ENCODE measurements at regions not wholly inside any gene's neighbourhood (a gene's known extent, or its start where the extent isn't known, plus 50 kb on each side); places are given as distances from the start of the nearest gene placed in this dataset.

- H3K9ac ChIP-seq (ENCODE audit: low read depth, low read length) = no peak overlapping the region
- no peak overlapping the region for H3K4me3 ChIP-seq (ENCODE audit: low read depth, low read length)
- no peaks in the 10 kb centered on the region for H3K36me3 ChIP-seq (ENCODE audit: control insufficient read depth, insufficient read depth, low read length)
- H3K9me3 ChIP-seq (ENCODE audit: control insufficient read depth, insufficient read depth, low read length) = no peaks in the 10 kb centered on the region
- peaks cover 24% of the 10 kb centered on the region for H3K4me1 ChIP-seq (ENCODE audit: control insufficient read depth, insufficient read depth, low read length)
- no peaks in the 10 kb centered on the region for H3K27me3 ChIP-seq (ENCODE audit: control insufficient read depth, insufficient read depth, low read length)
Measured at GRCh38 chr1:201589186-201589585, 50.3 kb downstream of the NAV1 start.

GRCh38 chr1:201590474-201590873 lies 51.5 kb downstream of the NAV1 start:
- H3K4me3 ChIP-seq (ENCODE audit: low read depth, low read length) = no peak overlapping the region
- H3K9me3 ChIP-seq (ENCODE audit: control insufficient read depth, insufficient read depth, low read length) = no peaks in the 10 kb centered on the region
- no peak overlapping the region for H3K9ac ChIP-seq (ENCODE audit: low read depth, low read length)
- no peaks in the 10 kb centered on the region for H3K27me3 ChIP-seq (ENCODE audit: control insufficient read depth, insufficient read depth, low read length)
- H3K36me3 ChIP-seq (ENCODE audit: control insufficient read depth, insufficient read depth, low read length) = no peaks in the 10 kb centered on the region
- H3K4me1 ChIP-seq (ENCODE audit: control insufficient read depth, insufficient read depth, low read length) = peaks cover 30% of the 10 kb centered on the region

- H3K27me3 ChIP-seq (ENCODE audit: control insufficient read depth, insufficient read depth, low read length) = no peaks in the 10 kb centered on the region
- H3K36me3 ChIP-seq (ENCODE audit: control insufficient read depth, insufficient read depth, low read length) = no peaks in the 10 kb centered on the region
- no peaks in the 10 kb centered on the region for H3K9me3 ChIP-seq (ENCODE audit: control insufficient read depth, insufficient read depth, low read length)
- peak overlapping the region; percentile 9 for H3K9ac ChIP-seq (ENCODE audit: low read depth, low read length)
- peaks cover 30% of the 10 kb centered on the region for H3K4me1 ChIP-seq (ENCODE audit: control insufficient read depth, insufficient read depth, low read length)
- no peak overlapping the region for H3K4me3 ChIP-seq (ENCODE audit: low read depth, low read length)
Measured at GRCh38 chr1:201591348-201591747, 52.4 kb downstream of the NAV1 start.

- no peak overlapping the region for H3K9ac ChIP-seq (ENCODE audit: low read depth, low read length)
- peak overlapping the region; percentile 0 for H3K4me3 ChIP-seq (ENCODE audit: low read depth, low read length)
- no peaks in the 10 kb centered on the region for H3K27me3 ChIP-seq (ENCODE audit: control insufficient read depth, insufficient read depth, low read length)
- H3K4me1 ChIP-seq (ENCODE audit: control insufficient read depth, insufficient read depth, low read length) = peaks cover 30% of the 10 kb centered on the region
- no peaks in the 10 kb centered on the region for H3K36me3 ChIP-seq (ENCODE audit: control insufficient read depth, insufficient read depth, low read length)
- H3K9me3 ChIP-seq (ENCODE audit: control insufficient read depth, insufficient read depth, low read length) = no peaks in the 10 kb centered on the region
Measured at GRCh38 chr1:201591981-201592380, 53.1 kb downstream of the NAV1 start.

GRCh38 chr1:201593200-201593921 lies 54.4 kb downstream of the NAV1 start:
- H3K9ac ChIP-seq (ENCODE audit: low read depth, low read length) = no peak overlapping the region
- H3K36me3 ChIP-seq (ENCODE audit: control insufficient read depth, insufficient read depth, low read length) = no peaks in the 10 kb centered on the region

GRCh38 chr1:201594575-201595245 lies 55.8 kb downstream of the NAV1 start:
- no peak overlapping the region for H3K9ac ChIP-seq (ENCODE audit: low read depth, low read length)
- no peak overlapping the region for H3K4me3 ChIP-seq (ENCODE audit: low read depth, low read length)
- H3K36me3 ChIP-seq (ENCODE audit: control insufficient read depth, insufficient read depth, low read length) = no peaks in the 10 kb centered on the region
- peaks cover 30% of the 10 kb centered on the region for H3K4me1 ChIP-seq (ENCODE audit: control insufficient read depth, insufficient read depth, low read length)
- no peaks in the 10 kb centered on the region for H3K9me3 ChIP-seq (ENCODE audit: control insufficient read depth, insufficient read depth, low read length)
- H3K27me3 ChIP-seq (ENCODE audit: control insufficient read depth, insufficient read depth, low read length) = no peaks in the 10 kb centered on the region

More at GRCh38 chr1:201593200-201593921, 54.4 kb downstream of the NAV1 start:
- H3K4me1 ChIP-seq (ENCODE audit: control insufficient read depth, insufficient read depth, low read length) = peaks cover 30% of the 10 kb centered on the region
- no peaks in the 10 kb centered on the region for H3K9me3 ChIP-seq (ENCODE audit: control insufficient read depth, insufficient read depth, low read length)
- no peaks in the 10 kb centered on the region for H3K27me3 ChIP-seq (ENCODE audit: control insufficient read depth, insufficient read depth, low read length)
- H3K4me3 ChIP-seq (ENCODE audit: low read depth, low read length) = no peak overlapping the region

GRCh38 chr1:201595381-201595780 lies 56.5 kb downstream of the NAV1 start:
- Histone ChIP-seq H3K4me1 (ENCODE audit: control insufficient read depth, insufficient read depth, low read length) (peaks cover 30% of the 10 kb centered on the region), H3K9ac (ENCODE audit: low read depth, low read length) (no peak overlapping the region), H3K4me3 (ENCODE audit: low read depth, low read length) (no peak overlapping the region), H3K9me3 (ENCODE audit: control insufficient read depth, insufficient read depth, low read length) (no peaks in the 10 kb centered on the region), H3K36me3 (ENCODE audit: control insufficient read depth, insufficient read depth, low read length) (no peaks in the 10 kb centered on the region), H3K27me3 (ENCODE audit: control insufficient read depth, insufficient read depth, low read length) (no peaks in the 10 kb centered on the region)

GRCh38 chr1:201596101-201596868 lies 57.4 kb downstream of the NAV1 start:
- Histone ChIP-seq H3K9ac (ENCODE audit: low read depth, low read length) (no peak overlapping the region), H3K36me3 (ENCODE audit: control insufficient read depth, insufficient read depth, low read length) (no peaks in the 10 kb centered on the region), H3K9me3 (ENCODE audit: control insufficient read depth, insufficient read depth, low read length) (no peaks in the 10 kb centered on the region), H3K4me3 (ENCODE audit: low read depth, low read length) (no peak overlapping the region), H3K27me3 (ENCODE audit: control insufficient read depth, insufficient read depth, low read length) (no peaks in the 10 kb centered on the region), H3K4me1 (ENCODE audit: control insufficient read depth, insufficient read depth, low read length) (peaks cover 23% of the 10 kb centered on the region)

- Histone ChIP-seq H3K9me3 (ENCODE audit: control insufficient read depth, insufficient read depth, low read length) (no peaks in the 10 kb centered on the region), H3K36me3 (ENCODE audit: control insufficient read depth, insufficient read depth, low read length) (no peaks in the 10 kb centered on the region), H3K4me1 (ENCODE audit: control insufficient read depth, insufficient read depth, low read length) (peaks cover 9% of the 10 kb centered on the region), H3K9ac (ENCODE audit: low read depth, low read length) (no peak overlapping the region), H3K4me3 (ENCODE audit: low read depth, low read length) (no peak overlapping the region), H3K27me3 (ENCODE audit: control insufficient read depth, insufficient read depth, low read length) (no peaks in the 10 kb centered on the region)
Measured at GRCh38 chr1:201597551-201598230, 58.8 kb downstream of the NAV1 start.

- Histone ChIP-seq H3K4me3 (ENCODE audit: low read depth, low read length) (no peak overlapping the region), H3K36me3 (ENCODE audit: control insufficient read depth, insufficient read depth, low read length) (no peaks in the 10 kb centered on the region), H3K4me1 (ENCODE audit: control insufficient read depth, insufficient read depth, low read length) (peaks cover 7% of the 10 kb centered on the region), H3K9me3 (ENCODE audit: control insufficient read depth, insufficient read depth, low read length) (no peaks in the 10 kb centered on the region), H3K27me3 (ENCODE audit: control insufficient read depth, insufficient read depth, low read length) (no peaks in the 10 kb centered on the region), H3K9ac (ENCODE audit: low read depth, low read length) (no peak overlapping the region)
Measured at GRCh38 chr1:201598396-201598795, 59.5 kb downstream of the NAV1 start.

- no peak overlapping the region for H3K9ac ChIP-seq (ENCODE audit: low read depth, low read length)
- H3K36me3 ChIP-seq (ENCODE audit: control insufficient read depth, insufficient read depth, low read length) = no peaks in the 10 kb centered on the region
- peaks cover 7% of the 10 kb centered on the region for H3K4me1 ChIP-seq (ENCODE audit: control insufficient read depth, insufficient read depth, low read length)
- H3K4me3 ChIP-seq (ENCODE audit: low read depth, low read length) = no peak overlapping the region
- no peaks in the 10 kb centered on the region for H3K9me3 ChIP-seq (ENCODE audit: control insufficient read depth, insufficient read depth, low read length)
- H3K27me3 ChIP-seq (ENCODE audit: control insufficient read depth, insufficient read depth, low read length) = no peaks in the 10 kb centered on the region
Measured at GRCh38 chr1:201598973-201599372, 60.0 kb downstream of the NAV1 start.
